SU-DHL-6 (cell line): ENCODE measurements at regions not wholly inside any gene's neighbourhood (a gene's known extent, or its start where the extent isn't known, plus 50 kb on each side); places are given as distances from the start of the nearest gene placed in this dataset.

Source experiments
- H2AFZ ChIP-seq: fragments of 200-600 bp; sonication (generic); 2 replicates; pipeline ENCODE4 v1.6.1; 2014; ENCODE audit warnings: low read depth, mild to moderate bottlenecking, moderate library complexity, mixed read lengths, antibody characterized with exemption, low read length; ENCODE audit not compliant: severe bottlenecking
- H3F3A ChIP-seq: fragments of 200-600 bp; shearing (Covaris generic); 2 replicates; pipeline ENCODE4 v1.6.0; 2016; ENCODE audit warnings: antibody characterized with exemption, mild to moderate bottlenecking; ENCODE audit not compliant: insufficient read depth
- H3K27ac ChIP-seq: fragments of 200-600 bp; sonication (generic); 2 replicates; pipeline ENCODE4 v1.5.1; 2016; ENCODE audit warnings: low read depth, mild to moderate bottlenecking, low read length, moderate library complexity, mixed read lengths
- H3K27me3 ChIP-seq: fragments of 200-600 bp; sonication (generic), shearing (Covaris generic); 2 replicates; pipeline ENCODE4 v1.6.0; 2014; ENCODE audit warnings: mild to moderate bottlenecking, low read length
- H3K36me3 ChIP-seq: fragments of 200-600 bp; sonication (generic); 2 replicates; pipeline ENCODE4 v1.6.1; 2014; ENCODE audit warnings: mild to moderate bottlenecking, low read length, mixed read lengths
- H3K4me2 ChIP-seq: fragments of 300-600, 200-600 bp; shearing (Covaris generic), sonication (generic); 2 replicates; pipeline ENCODE4 v1.6.0; 2014; ENCODE audit warnings: low read length, low read depth, mild to moderate bottlenecking; ENCODE audit not compliant: poor library complexity, severe bottlenecking
- H3K4me3 ChIP-seq: fragments of 200-600 bp; sonication (generic); 2 replicates; pipeline ENCODE4 v1.5.1; 2014; ENCODE audit warnings: antibody characterized with exemption, low read length, mild to moderate bottlenecking, mixed read lengths; ENCODE audit not compliant: insufficient read depth, poor library complexity, severe bottlenecking
- H3K79me2 ChIP-seq: fragments of 200-600 bp; sonication (generic); 2 replicates; pipeline ENCODE4 v1.6.1; 2014; ENCODE audit warnings: mild to moderate bottlenecking, low read length, moderate library complexity; ENCODE audit not compliant: insufficient read depth
- H3K9ac ChIP-seq: fragments of 200-600 bp; sonication (generic); 2 replicates; pipeline ENCODE4 v1.7.0; 2014; ENCODE audit warnings: mild to moderate bottlenecking, low read length
- H3K9me2 ChIP-seq: fragments of 200-600 bp; sonication (generic); replicated peaks from 2 replicates; pipeline ENCODE4 v1.6.1; 2014; ENCODE audit warnings: low read length; ENCODE audit not compliant: insufficient read depth
- H3K9me3 ChIP-seq: fragments of 200-600 bp; sonication (generic); 2 replicates; pipeline ENCODE4 v1.6.1; 2014; ENCODE audit warnings: low read length, mixed read lengths; ENCODE audit not compliant: insufficient read depth
- H4K20me1 ChIP-seq: fragments of 200-600 bp; sonication (generic); 2 replicates; pipeline ENCODE4 v1.6.1; 2014; ENCODE audit warnings: low read depth, mild to moderate bottlenecking, antibody characterized with exemption, low read length, moderate library complexity, mixed read lengths
- CTCF ChIP-seq: fragments of 200-600 bp; sonication (generic); IDR thresholded peaks from one replicate; pipeline ENCODE4 v1.5.1; 2017; ENCODE audit warnings: antibody characterized with exemption, mild to moderate bottlenecking, low read length, moderate library complexity; ENCODE audit not compliant: insufficient read depth, poor library complexity, severe bottlenecking
- EZH2phosphoT487 ChIP-seq: fragments of 200-600 bp; sonication (generic), shearing (Covaris generic); conservative IDR thresholded peaks from 2 replicates; pipeline ENCODE4 v1.6.1; 2018; ENCODE audit warnings: mild to moderate bottlenecking, antibody characterized with exemption, low read length, moderate library complexity, mixed read lengths

DNA sequence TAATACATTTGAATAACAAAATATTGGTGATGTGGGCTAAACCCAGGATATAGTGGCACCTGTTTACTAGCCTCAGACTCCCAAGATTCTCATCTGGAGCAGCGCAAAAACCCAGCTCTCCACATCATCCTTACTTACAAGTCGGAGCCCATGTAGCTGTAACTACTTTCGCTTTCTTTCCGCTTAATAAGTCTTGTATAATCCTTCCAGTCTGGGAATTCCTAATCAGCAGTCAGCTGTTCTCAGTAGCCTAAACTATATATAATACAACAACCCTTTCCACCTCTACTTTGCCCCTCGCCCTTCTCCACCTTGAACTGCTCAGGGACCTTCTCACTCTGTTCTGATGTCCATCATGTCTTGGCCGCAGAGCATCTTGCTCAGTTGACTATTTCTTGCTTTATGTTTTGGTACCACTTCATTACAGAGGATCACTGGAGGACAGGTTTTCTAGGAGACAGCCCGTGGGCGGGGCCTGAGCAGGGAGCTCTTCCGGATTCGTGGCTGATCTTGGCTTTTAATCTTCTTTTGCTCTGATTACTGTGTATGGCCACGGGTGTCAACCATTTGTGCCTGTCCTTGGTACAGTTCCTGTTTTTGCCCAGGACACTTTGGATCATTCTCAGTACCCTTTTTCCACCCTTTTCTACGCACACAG, 119.9 kb upstream of the SERTAD2 start:
- H3K36me3 ChIP-seq, result no peaks in the 10 kb centered on the region
- no peaks in the 10 kb centered on the region for H3F3A ChIP-seq
- no peaks in the 10 kb centered on the region for H3K79me2 ChIP-seq
- no peak overlapping the region for H3K27ac ChIP-seq
- TF ChIP-seq CTCF, result no peak
- no peak for TF ChIP-seq EZH2phosphoT487
- no peaks in the 10 kb centered on the region for H3K9me2 ChIP-seq
- no peaks in the 10 kb centered on the region for H4K20me1 ChIP-seq
- H3K4me2 ChIP-seq, result no peak overlapping the region
- H3K9me3 ChIP-seq, result no peaks in the 10 kb centered on the region
- no peaks in the 10 kb centered on the region for H3K27me3 ChIP-seq
- no peak overlapping the region for H2AFZ ChIP-seq
- H3K9ac ChIP-seq, result no peak overlapping the region
- H3K4me3 ChIP-seq, result no peak overlapping the region

DNA sequence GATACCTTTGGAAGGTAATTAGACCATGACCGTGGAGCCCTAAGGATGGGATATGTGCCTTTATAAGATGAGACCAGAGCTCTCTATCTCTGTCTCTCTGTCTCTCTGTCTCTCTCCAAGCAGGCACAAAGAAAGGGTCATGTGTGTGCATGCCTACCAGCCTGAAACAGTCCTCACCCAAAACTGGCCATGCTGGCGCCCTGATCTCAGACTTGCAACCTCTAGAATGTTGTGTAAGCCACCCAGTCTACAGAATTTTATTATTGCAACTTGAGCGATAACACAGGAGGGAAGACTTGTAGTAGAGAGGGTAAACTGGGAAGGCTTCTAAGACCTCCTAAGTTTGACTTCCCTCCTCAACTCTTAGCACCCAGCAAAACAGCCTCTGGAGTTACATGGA, 124.1 kb upstream of the SERTAD2 start:
- H3K4me2 ChIP-seq, result no peak overlapping the region
- no peaks in the 10 kb centered on the region for H3K79me2 ChIP-seq
- TF ChIP-seq CTCF (no peak), EZH2phosphoT487 (no peak)

GRCh38 chr2:64779117-64779690, 125.5 kb upstream of the SERTAD2 start:
- Histone ChIP-seq H3K27ac (no peak overlapping the region), H3K4me2 (no peak overlapping the region), H3K9me2 (no peaks in the 10 kb centered on the region), H3F3A (no peaks in the 10 kb centered on the region), H3K4me3 (no peak overlapping the region), H3K36me3 (no peaks in the 10 kb centered on the region), H4K20me1 (no peaks in the 10 kb centered on the region), H3K79me2 (no peaks in the 10 kb centered on the region), H3K27me3 (no peaks in the 10 kb centered on the region), H3K9me3 (no peaks in the 10 kb centered on the region), H2AFZ (no peak overlapping the region), H3K9ac (no peak overlapping the region)
- TF ChIP-seq EZH2phosphoT487 (no peak), CTCF (no peak)

More for the DNA sequence above, 124.1 kb upstream of the SERTAD2 start:
- Histone ChIP-seq H3K9me2 (no peaks in the 10 kb centered on the region), H3K27me3 (no peaks in the 10 kb centered on the region), H3K36me3 (no peaks in the 10 kb centered on the region), H3K9me3 (no peaks in the 10 kb centered on the region), H3F3A (no peaks in the 10 kb centered on the region), H4K20me1 (no peaks in the 10 kb centered on the region), H3K4me3 (no peak overlapping the region), H3K9ac (no peak overlapping the region), H2AFZ (no peak overlapping the region), H3K27ac (no peak overlapping the region)
